ENCODE measurements at regions not wholly inside any gene's neighbourhood (a gene's known extent, or its start where the extent isn't known, plus 50 kb on each side); places are given as distances from the start of the nearest gene placed in this dataset.

DNA sequence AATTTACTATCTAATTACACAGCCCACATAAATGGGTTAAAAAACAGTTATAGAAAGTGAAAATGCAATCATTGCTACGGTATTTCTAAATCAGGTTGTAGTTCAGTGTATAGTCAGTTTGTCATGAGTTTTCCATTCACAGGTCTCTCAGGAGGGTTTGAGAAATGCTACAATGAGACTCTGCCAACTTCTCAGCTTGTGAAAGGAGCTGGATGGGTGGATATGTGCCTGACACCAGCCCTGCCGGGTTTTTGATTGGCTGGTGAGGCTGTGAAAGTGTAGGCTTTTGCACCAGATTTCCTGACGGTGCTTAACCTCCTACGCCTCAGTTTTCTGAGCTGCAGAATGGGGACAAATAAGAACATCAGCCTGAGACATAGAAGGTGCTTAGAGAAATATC, 102.6 kb upstream of the SMIM21 start:
- no peak for DNase-seq (ENCODE audit: low spot score in 2 of 2, unreplicated experiment in 2 of 2)
- TF ChIP-seq, protein P1, sequence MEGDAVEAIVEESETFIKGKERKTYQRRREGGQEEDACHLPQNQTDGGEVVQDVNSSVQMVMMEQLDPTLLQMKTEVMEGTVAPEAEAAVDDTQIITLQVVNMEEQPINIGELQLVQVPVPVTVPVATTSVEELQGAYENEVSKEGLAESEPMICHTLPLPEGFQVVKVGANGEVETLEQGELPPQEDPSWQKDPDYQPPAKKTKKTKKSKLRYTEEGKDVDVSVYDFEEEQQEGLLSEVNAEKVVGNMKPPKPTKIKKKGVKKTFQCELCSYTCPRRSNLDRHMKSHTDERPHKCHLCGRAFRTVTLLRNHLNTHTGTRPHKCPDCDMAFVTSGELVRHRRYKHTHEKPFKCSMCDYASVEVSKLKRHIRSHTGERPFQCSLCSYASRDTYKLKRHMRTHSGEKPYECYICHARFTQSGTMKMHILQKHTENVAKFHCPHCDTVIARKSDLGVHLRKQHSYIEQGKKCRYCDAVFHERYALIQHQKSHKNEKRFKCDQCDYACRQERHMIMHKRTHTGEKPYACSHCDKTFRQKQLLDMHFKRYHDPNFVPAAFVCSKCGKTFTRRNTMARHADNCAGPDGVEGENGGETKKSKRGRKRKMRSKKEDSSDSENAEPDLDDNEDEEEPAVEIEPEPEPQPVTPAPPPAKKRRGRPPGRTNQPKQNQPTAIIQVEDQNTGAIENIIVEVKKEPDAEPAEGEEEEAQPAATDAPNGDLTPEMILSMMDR (IDR thresholded peaks at IDR 0.05; ENCODE audit: unreplicated experiment): no peak
- no peak overlapping the region for H3K4me3 Mint-ChIP-seq
- no peak overlapping the region for H3K27ac Mint-ChIP-seq
- H3K27me3 Mint-ChIP-seq (ENCODE audit: low read depth): peaks cover 12% of the 10 kb centered on the region
- H3K36me3 Mint-ChIP-seq: no peaks in the 10 kb centered on the region
- H3K9me3 Mint-ChIP-seq: no peaks in the 10 kb centered on the region
- peaks cover 3% of the 10 kb centered on the region for H3K4me1 Mint-ChIP-seq

DNA sequence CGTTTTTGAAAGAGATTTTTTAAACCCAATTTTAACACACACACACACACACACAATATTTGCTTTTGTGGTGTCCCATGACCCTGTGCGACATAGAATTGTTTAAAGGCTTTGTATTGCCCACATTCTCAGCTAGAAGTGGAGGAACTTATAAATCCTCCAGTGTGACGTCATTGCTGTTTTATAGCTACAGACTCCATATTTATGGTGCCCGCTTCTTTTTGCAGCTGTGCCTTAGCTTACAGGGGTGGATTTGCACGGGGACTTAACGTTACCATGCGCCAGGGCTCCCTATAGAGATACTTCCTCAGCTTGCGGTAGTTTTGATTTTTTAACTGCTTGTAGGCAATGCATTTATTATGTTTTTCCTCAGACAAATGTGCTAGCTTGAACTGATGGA, 101.9 kb upstream of the SMIM21 start:
- TF ChIP-seq, protein P1 (IDR thresholded peaks at IDR 0.05; ENCODE audit: unreplicated experiment): no peak
- Mint-ChIP-seq H3K9me3 (no peaks in the 10 kb centered on the region), H3K27ac (no peak overlapping the region), H3K4me3 (no peak overlapping the region), H3K27me3 (ENCODE audit: low read depth) (peaks cover 12% of the 10 kb centered on the region), H3K36me3 (no peaks in the 10 kb centered on the region), H3K4me1 (peaks cover 3% of the 10 kb centered on the region)
- DNase-seq (ENCODE audit: low spot score in 2 of 2, unreplicated experiment in 2 of 2): no peak

DNA sequence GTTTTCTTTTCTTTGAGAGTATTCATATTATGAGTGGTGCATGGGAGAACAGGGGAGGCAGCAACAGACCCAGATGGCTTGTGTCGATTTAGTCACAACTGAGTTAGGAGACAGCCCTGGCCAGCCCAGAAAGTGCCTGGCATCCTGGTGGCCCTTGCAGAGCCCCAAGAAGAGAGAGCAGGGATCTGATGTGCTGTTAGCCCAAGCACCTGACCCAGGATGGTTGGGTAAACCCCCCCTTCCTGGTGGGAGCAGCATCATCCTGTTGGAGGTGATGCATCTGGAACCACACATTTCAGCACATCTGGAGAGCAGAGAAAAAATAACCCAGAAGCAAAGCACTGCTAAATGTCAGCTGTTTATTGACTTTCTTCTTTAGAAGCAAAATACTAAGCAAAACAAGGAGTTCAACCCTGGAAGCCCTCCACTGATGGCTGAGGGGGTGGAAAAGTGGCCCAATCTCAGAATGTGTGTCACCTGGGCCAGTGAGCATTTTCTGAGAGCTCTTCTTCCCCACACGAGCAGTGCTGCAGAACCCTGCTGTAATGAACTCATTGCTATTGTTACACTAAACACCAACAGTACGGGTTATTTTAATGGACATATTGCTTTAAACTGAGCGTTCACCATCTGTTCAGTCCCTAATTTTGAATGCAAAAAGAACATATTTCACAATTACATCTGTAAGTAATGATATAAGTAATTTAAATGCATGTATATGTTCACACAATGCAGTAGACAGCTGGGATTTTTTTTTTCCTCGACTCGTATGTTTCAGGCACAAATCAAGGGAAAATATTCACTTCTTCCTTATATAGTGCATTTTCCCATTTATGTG, 100.6 kb upstream of the SMIM21 start:
- no peak overlapping the region for H3K27ac Mint-ChIP-seq
- no peaks in the 10 kb centered on the region for H3K9me3 Mint-ChIP-seq
- H3K4me3 Mint-ChIP-seq: no peak overlapping the region

DNA sequence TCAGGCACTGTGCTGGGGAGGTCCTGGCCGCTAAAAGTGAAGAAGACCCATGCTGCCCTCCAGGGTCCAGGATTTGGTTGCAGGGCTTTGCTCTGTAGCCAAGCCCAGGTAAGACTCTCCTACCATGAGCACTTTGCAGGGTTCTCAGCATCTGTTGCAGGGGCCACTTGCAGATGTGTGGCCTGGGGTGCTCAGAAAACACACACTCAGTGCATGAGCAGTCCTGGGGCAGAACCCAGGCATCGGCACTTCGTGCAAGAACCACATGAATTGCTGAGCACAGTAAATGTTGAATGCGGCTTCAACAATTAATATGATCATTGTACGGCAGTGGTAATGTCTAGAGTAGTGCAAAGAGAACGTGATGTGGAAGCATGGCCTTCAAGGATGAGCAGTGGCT, 98.5 kb upstream of the SMIM21 start:
- TF ChIP-seq, protein P1 (IDR thresholded peaks at IDR 0.05; ENCODE audit: unreplicated experiment): no peak
- Mint-ChIP-seq H3K27me3 (ENCODE audit: low read depth) (peaks cover 15% of the 10 kb centered on the region), H3K4me1 (no peaks in the 10 kb centered on the region), H3K36me3 (no peaks in the 10 kb centered on the region), H3K27ac (no peak overlapping the region), H3K4me3 (no peak overlapping the region), H3K9me3 (no peaks in the 10 kb centered on the region)
- DNase-seq (ENCODE audit: low spot score in 2 of 2, unreplicated experiment in 2 of 2): no peak

More for the DNA sequence above, 100.6 kb upstream of the SMIM21 start:
- no peaks in the 10 kb centered on the region for H3K36me3 Mint-ChIP-seq
- peaks cover under 1% of the 10 kb centered on the region for H3K4me1 Mint-ChIP-seq
- peaks cover 15% of the 10 kb centered on the region for H3K27me3 Mint-ChIP-seq (ENCODE audit: low read depth)
- no peak for DNase-seq (ENCODE audit: low spot score in 2 of 2, unreplicated experiment in 2 of 2)
- TF ChIP-seq, protein P1 (IDR thresholded peaks at IDR 0.05; ENCODE audit: unreplicated experiment): no peak

DNA sequence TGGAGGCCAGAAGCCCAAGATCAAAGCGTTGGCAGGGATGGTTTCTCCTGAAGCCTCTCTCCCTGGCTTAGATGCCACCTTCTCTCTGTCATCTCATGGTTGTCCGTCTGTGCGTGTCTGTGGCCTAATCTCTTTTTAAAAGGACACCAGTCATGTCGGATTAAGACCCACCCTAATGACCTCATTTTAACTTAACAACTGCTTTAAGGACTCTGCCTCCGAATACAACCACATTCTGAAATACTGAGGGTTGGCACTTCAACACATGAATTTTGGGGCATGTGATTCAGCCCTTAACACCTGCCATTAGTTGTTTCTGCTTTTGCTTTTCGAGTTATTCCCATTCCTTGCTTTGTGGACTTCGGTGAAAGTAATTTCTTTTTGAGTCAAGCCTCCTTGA, 97.8 kb upstream of the SMIM21 start:
- TF ChIP-seq, protein P1 (IDR thresholded peaks at IDR 0.05; ENCODE audit: unreplicated experiment): no peak
- Mint-ChIP-seq H3K4me3 (no peak overlapping the region), H3K36me3 (no peaks in the 10 kb centered on the region), H3K27ac (no peak overlapping the region), H3K4me1 (no peaks in the 10 kb centered on the region), H3K9me3 (no peaks in the 10 kb centered on the region), H3K27me3 (ENCODE audit: low read depth) (peaks cover 15% of the 10 kb centered on the region)
- DNase-seq (ENCODE audit: low spot score in 2 of 2, unreplicated experiment in 2 of 2): no peak
